Panc1 (cell line): ENCODE measurements at regions not wholly inside any gene's neighbourhood (a gene's known extent, or its start where the extent isn't known, plus 50 kb on each side); places are given as distances from the start of the nearest gene placed in this dataset.

Source experiments
- CTCF ChIP-seq: fragments of 450-650 bp; IDR thresholded peaks from 2 replicates; pipeline ENCODE4 v1.5.1; 2017; ENCODE audit warnings: mild to moderate bottlenecking
- POLR2AphosphoS5 ChIP-seq: IDR thresholded peaks from 2 replicates; pipeline ENCODE4 v1.6.1; 2012; ENCODE audit warnings: mild to moderate bottlenecking, low read depth, low read length, moderate library complexity
- REST ChIP-seq, 2 experiments: IDR thresholded peaks; 2 replicates each; pipeline ENCODE4 v1.6.1; 2011 to 2012; ENCODE audit warnings: low read depth in 2 of 2, control low read depth in 1 of 2, low read length in 1 of 2, mild to moderate bottlenecking in 1 of 2, moderate library complexity in 1 of 2; ENCODE audit not compliant: insufficient read depth in 1 of 2
- SIN3A ChIP-seq: IDR thresholded peaks from 2 replicates; pipeline ENCODE4 v1.6.1; 2012; ENCODE audit warnings: low read depth, mild to moderate bottlenecking, low read length, moderate library complexity, borderline replicate concordance; ENCODE audit not compliant: insufficient read depth
- TCF7L2 ChIP-seq: IDR thresholded peaks from 2 replicates; pipeline ENCODE4 v1.6.1; 2011; ENCODE audit warnings: mild to moderate bottlenecking, low read depth, low read length, inconsistent platforms

- TF ChIP-seq CTCF, result no peak
- TF ChIP-seq REST (IDR thresholded peaks at IDR 0.05; ENCODE audit: insufficient read depth in 1 of 2, low read depth in 2 of 2, low read length in 1 of 2), result no peak
- TF ChIP-seq POLR2AphosphoS5, result no peak
- no peak for TF ChIP-seq SIN3A
- TF ChIP-seq TCF7L2, result no peak
Observed at GRCh38 chr6:133626096-133626666, 262.7 kb upstream of the TCF21 start.
